GM23248 (cell line): ENCODE measurements at regions not wholly inside any gene's neighbourhood (a gene's known extent, or its start where the extent isn't known, plus 50 kb on each side); places are given as distances from the start of the nearest gene placed in this dataset.
A peak's percentile ranks its signal among the peaks of the same experiment; 100 is the strongest.

ENCODE experiments used
- DNase-seq: peaks from one replicate; pipeline ENCODE4 v3.0.0-alpha.2; 2015
- H2AFZ ChIP-seq: fragments of 200-600 bp; sonication (generic); 2 replicates; pipeline ENCODE4 v1.6.1; 2016; ENCODE audit warnings: antibody characterized with exemption
- H3F3A ChIP-seq: fragments of 200-600 bp; sonication (generic); 2 replicates; pipeline ENCODE4 v1.6.1; 2016; ENCODE audit warnings: mild to moderate bottlenecking, antibody characterized with exemption, mixed run types; ENCODE audit not compliant: insufficient read depth
- H3K27ac ChIP-seq: fragments of 200-600 bp; sonication (generic); 2 replicates; pipeline ENCODE4 v1.5.1; 2016; ENCODE audit warnings: mild to moderate bottlenecking
- H3K27me3 ChIP-seq: fragments of 200-600 bp; sonication (generic); replicated peaks from 2 replicates; pipeline ENCODE4 v1.6.1; 2016; ENCODE audit warnings: mild to moderate bottlenecking; ENCODE audit not compliant: insufficient read depth
- H3K36me3 ChIP-seq: fragments of 200-600 bp; sonication (generic); 2 replicates; pipeline ENCODE4 v1.6.1; 2016; ENCODE audit warnings: low read depth, mild to moderate bottlenecking
- H3K4me1 ChIP-seq: fragments of 200-600 bp; sonication (generic); 2 replicates; pipeline ENCODE4 v1.6.1; 2016; ENCODE audit warnings: mild to moderate bottlenecking; ENCODE audit not compliant: insufficient read depth
- H3K4me2 ChIP-seq: fragments of 200-600 bp; sonication (generic); one replicate; pipeline ENCODE4 v1.6.1; 2016; ENCODE audit warnings: mild to moderate bottlenecking; ENCODE audit not compliant: unreplicated experiment
- H3K4me3 ChIP-seq: fragments of 200-600 bp; sonication (generic); 2 replicates; pipeline ENCODE4 v1.5.1; 2016; ENCODE audit warnings: mild to moderate bottlenecking
- H3K79me2 ChIP-seq: fragments of 200-600 bp; sonication (generic); 2 replicates; pipeline ENCODE4 v1.6.1; 2016; ENCODE audit warnings: mild to moderate bottlenecking; ENCODE audit not compliant: insufficient read depth
- H3K9ac ChIP-seq: fragments of 200-600 bp; sonication (generic); 2 replicates; pipeline ENCODE4 v1.6.1; 2016; ENCODE audit warnings: mild to moderate bottlenecking
- H3K9me2 ChIP-seq: fragments of 200-600 bp; sonication (generic); 2 replicates; pipeline ENCODE4 v1.6.1; 2016; ENCODE audit warnings: mixed run types, mild to moderate bottlenecking, moderate library complexity; ENCODE audit not compliant: insufficient read depth
- H3K9me3 ChIP-seq: fragments of 200-600 bp; sonication (generic); one replicate; pipeline ENCODE4 v1.6.1; 2017; ENCODE audit warnings: low read depth
- H4K20me1 ChIP-seq: fragments of 200-600 bp; sonication (generic); 2 replicates; pipeline ENCODE4 v1.6.0; 2016; ENCODE audit not compliant: insufficient read depth
- EZH2 ChIP-seq: fragments of 200-600 bp; sonication (generic); IDR thresholded peaks from 2 replicates; pipeline ENCODE4 v1.6.1; 2018; ENCODE audit warnings: antibody characterized with exemption, mild to moderate bottlenecking; ENCODE audit not compliant: insufficient read depth, poor library complexity, severe bottlenecking
- EZH2phosphoT487 ChIP-seq: fragments of 200-600 bp; sonication (generic); IDR thresholded peaks from 2 replicates; pipeline ENCODE4 v1.6.1; 2018; ENCODE audit warnings: antibody characterized with exemption, moderate library complexity, mild to moderate bottlenecking, low read depth; ENCODE audit not compliant: insufficient read depth
- WGBS, 2 experiments: methylation state at CpG; one replicate each; pipeline ENCODE4 v1.1.6; 2015 to 2017; ENCODE audit warnings: low lambda C conversion rate in 2 of 2, low coverage in 1 of 2; ENCODE audit errors: missing lambda C conversion rate in 2 of 2; 5-methylcytosine and 5-hydroxymethylcytosine counted together
- in situ Hi-C: fragments of 300-500 bp; cut with MboI; formaldehyde crosslinking; loops from 2 replicates; pipeline ENCODE4 v1.15.0; 2020

- H4K20me1 ChIP-seq = no peaks in the 10 kb centered on the region
- H2AFZ ChIP-seq = no peak overlapping the region
- 65% methylated on average over 6 of the region's 6 CpGs for WGBS, 2 experiments
- TF ChIP-seq EZH2phosphoT487 (no peak), EZH2 (no peak)
- H3K9ac ChIP-seq = no peak overlapping the region
- H3F3A ChIP-seq = peaks cover 13% of the 10 kb centered on the region
- H3K27me3 ChIP-seq = no peaks in the 10 kb centered on the region
- DNase-seq = peak; percentile 73
- H3K9me3 ChIP-seq = no peaks in the 10 kb centered on the region
- no peak overlapping the region for H3K4me3 ChIP-seq
- no peaks in the 10 kb centered on the region for H3K36me3 ChIP-seq
- H3K27ac ChIP-seq = no peak overlapping the region
- no peaks in the 10 kb centered on the region for H3K79me2 ChIP-seq
- in situ Hi-C loops = loop anchor here (25.0 kb wide), 2 partner anchors 258 to 408 kb away; no protein-coding TSS in a partner anchor
- peaks cover 19% of the 10 kb centered on the region for H3K4me1 ChIP-seq
- no peak overlapping the region for H3K4me2 ChIP-seq
- no peaks in the 10 kb centered on the region for H3K9me2 ChIP-seq
These were observed 132.7 kb upstream of the RAP2B start for GRCh38 chr3:153029350-153029749.

- in situ Hi-C loops = loop anchor here (10.0 to 25.0 kb wide), 3 partner anchors 254 to 732 kb away; no protein-coding TSS in a partner anchor
- Histone ChIP-seq H3K9ac (no peak overlapping the region), H3K9me3 (no peaks in the 10 kb centered on the region), H3K36me3 (no peaks in the 10 kb centered on the region), H3K4me1 (peaks cover 18% of the 10 kb centered on the region), H3K27ac (no peak overlapping the region), H3K4me3 (no peak overlapping the region), H4K20me1 (no peaks in the 10 kb centered on the region), H3K79me2 (no peaks in the 10 kb centered on the region), H3K4me2 (no peak overlapping the region), H3K9me2 (no peaks in the 10 kb centered on the region), H2AFZ (no peak overlapping the region), H3F3A (peaks cover 13% of the 10 kb centered on the region), H3K27me3 (no peaks in the 10 kb centered on the region)
- no peak for TF ChIP-seq EZH2
- no peak for TF ChIP-seq EZH2phosphoT487
- DNase-seq = no peak
- 90 to 95% methylated on average over 1 of the region's 1 CpG for WGBS, 2 experiments
These were observed 129.1 kb upstream of the RAP2B start for GRCh38 chr3:153032891-153033290.

GRCh38 chr3:153036846-153037245 is 125.2 kb upstream of the RAP2B start:
- no peak for TF ChIP-seq EZH2phosphoT487
- TF ChIP-seq EZH2 = no peak

GRCh38 chr3:153038367-153038766 is 123.7 kb upstream of the RAP2B start:
- Histone ChIP-seq H3K79me2 (no peaks in the 10 kb centered on the region), H3K9ac (no peak overlapping the region), H3K4me2 (no peak overlapping the region), H3K27me3 (no peaks in the 10 kb centered on the region), H3K9me2 (no peaks in the 10 kb centered on the region), H2AFZ (no peak overlapping the region), H4K20me1 (no peaks in the 10 kb centered on the region), H3K36me3 (no peaks in the 10 kb centered on the region), H3K4me1 (0 out of 2 replicates have a peak, but pooled peaks cover 6% of the 10 kb centered on the region), H3F3A (peaks cover 5% of the 10 kb centered on the region; the same call in 1 of the 2 replicates), H3K27ac (no peak overlapping the region), H3K4me3 (no peak overlapping the region), H3K9me3 (no peaks in the 10 kb centered on the region)
- WGBS, 2 experiments = 98 to 99% methylated on average over 5 of the region's 5 CpGs
- TF ChIP-seq EZH2 (no peak), EZH2phosphoT487 (no peak)
- no peak for DNase-seq
- in situ Hi-C loops = loop anchor here (10.0 to 25.0 kb wide), 3 partner anchors 249 to 726 kb away; no protein-coding TSS in a partner anchor

More at GRCh38 chr3:153036846-153037245, 125.2 kb upstream of the RAP2B start:
- Histone ChIP-seq H3K9me3 (no peaks in the 10 kb centered on the region), H3K4me3 (no peak overlapping the region), H3K4me2 (no peak overlapping the region), H3K27ac (no peak overlapping the region), H3F3A (no peaks in the 10 kb centered on the region), H4K20me1 (no peaks in the 10 kb centered on the region), H3K27me3 (no peaks in the 10 kb centered on the region), H3K4me1 (no peaks in the 10 kb centered on the region), H3K9ac (no peak overlapping the region), H3K36me3 (no peaks in the 10 kb centered on the region), H2AFZ (no peak overlapping the region), H3K79me2 (no peaks in the 10 kb centered on the region), H3K9me2 (no peaks in the 10 kb centered on the region)
- 84 to 93% methylated on average over 2 of the region's 2 CpGs for WGBS, 2 experiments
- in situ Hi-C loops = loop anchor here (10.0 to 25.0 kb wide), 3 partner anchors 250 to 728 kb away; no protein-coding TSS in a partner anchor
- DNase-seq = no peak
